ENCODE measurements at regions not wholly inside any gene's neighbourhood (a gene's known extent, or its start where the extent isn't known, plus 50 kb on each side); places are given as distances from the start of the nearest gene placed in this dataset.

DNA sequence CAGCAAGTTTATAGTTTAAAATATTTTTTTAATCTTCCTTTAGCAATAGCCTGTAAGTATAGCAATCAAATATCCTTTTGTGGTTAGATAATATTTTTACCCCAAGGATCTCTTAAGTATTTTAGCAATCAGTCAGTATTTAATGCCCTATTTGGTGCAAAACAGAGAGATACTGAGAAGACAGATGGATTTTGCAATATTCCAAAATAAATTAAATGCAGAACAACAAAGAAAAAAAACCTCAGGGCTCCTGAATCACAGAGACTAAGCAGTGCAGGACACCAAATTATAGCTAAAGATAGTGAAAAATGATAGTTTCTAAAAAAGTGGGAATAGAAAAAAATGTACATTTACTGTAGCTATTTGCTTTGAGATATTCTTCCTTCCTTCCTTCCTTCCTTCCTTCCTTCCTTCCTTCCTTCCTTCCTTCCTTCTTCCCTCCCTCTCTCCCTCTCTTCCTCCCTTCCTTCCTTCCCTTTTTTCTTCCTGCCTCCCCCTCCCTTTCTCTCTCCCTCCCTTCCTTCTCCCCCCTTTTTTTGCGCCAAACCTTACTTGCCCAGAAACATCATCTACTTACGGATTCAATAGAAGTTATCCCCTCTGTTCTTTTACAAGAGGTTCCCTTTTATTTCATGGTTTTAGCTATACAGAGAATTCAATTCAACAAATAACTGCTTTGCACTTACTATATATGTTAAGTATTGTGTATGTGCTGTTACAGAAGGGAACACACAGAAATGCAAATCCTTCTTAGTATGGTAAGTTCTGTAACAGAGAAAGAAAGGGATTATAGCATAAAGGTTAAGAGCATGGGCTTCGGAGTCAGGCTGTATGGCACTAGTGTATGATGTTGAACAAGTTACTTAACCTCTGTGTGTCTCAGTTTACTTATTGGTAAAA is 219.0 kb downstream of the CPE start:
- no peaks in the 10 kb centered on the region for H3K27me3 ChIP-seq (ENCODE audit: control insufficient read depth, insufficient read depth, low read length)
- ChIA-PET CTCF (no interaction called here), POLR2A (no interaction called here)
- no peaks in the 10 kb centered on the region for H3K4me1 ChIP-seq (ENCODE audit: control insufficient read depth, insufficient read depth, low read length)
- intact Hi-C loops (cut with micrococcal nuclease; ENCODE audit: unreplicated experiment) = no loop called here
- no peaks in the 10 kb centered on the region for H3K9me3 ChIP-seq (ENCODE audit: control insufficient read depth, insufficient read depth, low read depth, low read length)
- H3K36me3 ChIP-seq (ENCODE audit: control insufficient read depth, insufficient read depth, low read length) = no peaks in the 10 kb centered on the region
- DNase-seq (ENCODE audit: low read depth, low spot score) (no peak), ATAC-seq (no peak)
- in situ Hi-C loops (cut with HindIII; ENCODE audit: low pct_unique_long_range_greater_than_20kb, low sequenced_read_pairs) = no loop called here
- BruUV-seq (replicated peaks) = no TSS peak
- no peak overlapping the region for H3K4me3 ChIP-seq (ENCODE audit: low read depth in 2 of 2, low read length in 2 of 2)
- TF ChIP-seq, protein P1, sequence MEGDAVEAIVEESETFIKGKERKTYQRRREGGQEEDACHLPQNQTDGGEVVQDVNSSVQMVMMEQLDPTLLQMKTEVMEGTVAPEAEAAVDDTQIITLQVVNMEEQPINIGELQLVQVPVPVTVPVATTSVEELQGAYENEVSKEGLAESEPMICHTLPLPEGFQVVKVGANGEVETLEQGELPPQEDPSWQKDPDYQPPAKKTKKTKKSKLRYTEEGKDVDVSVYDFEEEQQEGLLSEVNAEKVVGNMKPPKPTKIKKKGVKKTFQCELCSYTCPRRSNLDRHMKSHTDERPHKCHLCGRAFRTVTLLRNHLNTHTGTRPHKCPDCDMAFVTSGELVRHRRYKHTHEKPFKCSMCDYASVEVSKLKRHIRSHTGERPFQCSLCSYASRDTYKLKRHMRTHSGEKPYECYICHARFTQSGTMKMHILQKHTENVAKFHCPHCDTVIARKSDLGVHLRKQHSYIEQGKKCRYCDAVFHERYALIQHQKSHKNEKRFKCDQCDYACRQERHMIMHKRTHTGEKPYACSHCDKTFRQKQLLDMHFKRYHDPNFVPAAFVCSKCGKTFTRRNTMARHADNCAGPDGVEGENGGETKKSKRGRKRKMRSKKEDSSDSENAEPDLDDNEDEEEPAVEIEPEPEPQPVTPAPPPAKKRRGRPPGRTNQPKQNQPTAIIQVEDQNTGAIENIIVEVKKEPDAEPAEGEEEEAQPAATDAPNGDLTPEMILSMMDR (IDR thresholded peaks at IDR 0.05) = no peak
- TF ChIP-seq TCF7L2 (IDR thresholded peaks at IDR 0.05; ENCODE audit: low read depth, low read length) (no peak), POLR2AphosphoS5 (IDR thresholded peaks at IDR 0.05; ENCODE audit: low read depth, low read length) (no peak)
- TF ChIP-seq, protein P2, sequence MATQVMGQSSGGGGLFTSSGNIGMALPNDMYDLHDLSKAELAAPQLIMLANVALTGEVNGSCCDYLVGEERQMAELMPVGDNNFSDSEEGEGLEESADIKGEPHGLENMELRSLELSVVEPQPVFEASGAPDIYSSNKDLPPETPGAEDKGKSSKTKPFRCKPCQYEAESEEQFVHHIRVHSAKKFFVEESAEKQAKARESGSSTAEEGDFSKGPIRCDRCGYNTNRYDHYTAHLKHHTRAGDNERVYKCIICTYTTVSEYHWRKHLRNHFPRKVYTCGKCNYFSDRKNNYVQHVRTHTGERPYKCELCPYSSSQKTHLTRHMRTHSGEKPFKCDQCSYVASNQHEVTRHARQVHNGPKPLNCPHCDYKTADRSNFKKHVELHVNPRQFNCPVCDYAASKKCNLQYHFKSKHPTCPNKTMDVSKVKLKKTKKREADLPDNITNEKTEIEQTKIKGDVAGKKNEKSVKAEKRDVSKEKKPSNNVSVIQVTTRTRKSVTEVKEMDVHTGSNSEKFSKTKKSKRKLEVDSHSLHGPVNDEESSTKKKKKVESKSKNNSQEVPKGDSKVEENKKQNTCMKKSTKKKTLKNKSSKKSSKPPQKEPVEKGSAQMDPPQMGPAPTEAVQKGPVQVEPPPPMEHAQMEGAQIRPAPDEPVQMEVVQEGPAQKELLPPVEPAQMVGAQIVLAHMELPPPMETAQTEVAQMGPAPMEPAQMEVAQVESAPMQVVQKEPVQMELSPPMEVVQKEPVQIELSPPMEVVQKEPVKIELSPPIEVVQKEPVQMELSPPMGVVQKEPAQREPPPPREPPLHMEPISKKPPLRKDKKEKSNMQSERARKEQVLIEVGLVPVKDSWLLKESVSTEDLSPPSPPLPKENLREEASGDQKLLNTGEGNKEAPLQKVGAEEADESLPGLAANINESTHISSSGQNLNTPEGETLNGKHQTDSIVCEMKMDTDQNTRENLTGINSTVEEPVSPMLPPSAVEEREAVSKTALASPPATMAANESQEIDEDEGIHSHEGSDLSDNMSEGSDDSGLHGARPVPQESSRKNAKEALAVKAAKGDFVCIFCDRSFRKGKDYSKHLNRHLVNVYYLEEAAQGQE (IDR thresholded peaks at IDR 0.05; ENCODE audit: insufficient read depth in 1 of 2, low read depth in 2 of 2, low read length in 1 of 2) = no peak
- no peak overlapping the region for H3K27ac ChIP-seq (ENCODE audit: low read length)

- CTCF ChIA-PET = no interaction called here
- TF ChIP-seq, protein P2 (IDR thresholded peaks at IDR 0.05; ENCODE audit: insufficient read depth in 1 of 2, low read depth in 2 of 2, low read length in 1 of 2) = no peak
- TF ChIP-seq TCF7L2 (IDR thresholded peaks at IDR 0.05; ENCODE audit: low read depth, low read length) (no peak), SIN3A (IDR thresholded peaks at IDR 0.05; ENCODE audit: borderline replicate concordance, insufficient read depth, low read depth, low read length) (no peak)
- BruUV-seq (replicated peaks) = no TSS peak
- ATAC-seq (no peak), DNase-seq (ENCODE audit: low read depth, low spot score) (no peak)
- POLR2A ChIA-PET = no interaction called here
- intact Hi-C loops (cut with micrococcal nuclease; ENCODE audit: unreplicated experiment) (no loop called here), in situ Hi-C loops (cut with HindIII; ENCODE audit: low pct_unique_long_range_greater_than_20kb, low sequenced_read_pairs) (no loop called here)
- Histone ChIP-seq H3K4me3 (ENCODE audit: low read depth in 2 of 2, low read length in 2 of 2) (no peak overlapping the region), H3K4me1 (ENCODE audit: control insufficient read depth, insufficient read depth, low read length) (no peaks in the 10 kb centered on the region), H3K9me3 (ENCODE audit: control insufficient read depth, insufficient read depth, low read depth, low read length) (no peaks in the 10 kb centered on the region), H3K27me3 (ENCODE audit: control insufficient read depth, insufficient read depth, low read length) (no peaks in the 10 kb centered on the region), H3K36me3 (ENCODE audit: control insufficient read depth, insufficient read depth, low read length) (no peaks in the 10 kb centered on the region), H3K27ac (ENCODE audit: low read length) (no peak overlapping the region)
Observed at GRCh38 chr4:165600959-165601683, 222.3 kb downstream of the CPE start.
